IPS-15b (cell line): ENCODE measurements at regions not wholly inside any gene's neighbourhood (a gene's known extent, or its start where the extent isn't known, plus 50 kb on each side); places are given as distances from the start of the nearest gene placed in this dataset.

Source experiments
- H3K27me3 ChIP-seq: one replicate; pipeline ENCODE4 v1.6.1; 2013; ENCODE audit warnings: low read length; ENCODE audit not compliant: control insufficient read depth, insufficient read depth
- H3K36me3 ChIP-seq: one replicate; pipeline ENCODE4 v1.6.1; 2013; ENCODE audit warnings: low read length; ENCODE audit not compliant: control insufficient read depth, insufficient read depth
- H3K4me1 ChIP-seq: one replicate; pipeline ENCODE4 v1.6.1; 2013; ENCODE audit warnings: mild to moderate bottlenecking, low read length; ENCODE audit not compliant: control insufficient read depth, insufficient read depth
- H3K4me3 ChIP-seq: one replicate; pipeline ENCODE4 v1.5.1; 2013; ENCODE audit warnings: low read depth, low read length
- H3K9ac ChIP-seq: one replicate; pipeline ENCODE4 v1.6.1; 2013; ENCODE audit warnings: low read depth, mild to moderate bottlenecking, low read length
- H3K9me3 ChIP-seq: one replicate; pipeline ENCODE4 v1.6.1; 2013; ENCODE audit warnings: mild to moderate bottlenecking, low read length; ENCODE audit not compliant: control insufficient read depth, insufficient read depth

- Histone ChIP-seq H3K27me3 (no peaks in the 10 kb centered on the region), H3K9me3 (no peaks in the 10 kb centered on the region), H3K9ac (no peak overlapping the region), H3K36me3 (no peaks in the 10 kb centered on the region), H3K4me1 (no peaks in the 10 kb centered on the region), H3K4me3 (no peak overlapping the region)
Observed at GRCh38 chr7:153444641-153445040, 607.6 kb upstream of the DPP6 start.

- Histone ChIP-seq H3K9me3 (no peaks in the 10 kb centered on the region), H3K9ac (no peak overlapping the region), H3K4me1 (no peaks in the 10 kb centered on the region), H3K27me3 (no peaks in the 10 kb centered on the region), H3K36me3 (no peaks in the 10 kb centered on the region), H3K4me3 (no peak overlapping the region)
Observed at GRCh38 chr7:153445641-153446040, 606.6 kb upstream of the DPP6 start.

- H3K27me3 ChIP-seq: no peaks in the 10 kb centered on the region
Observed at GRCh38 chr7:153446490-153446889, 605.7 kb upstream of the DPP6 start.

GRCh38 chr7:153447011-153447410 lies 605.2 kb upstream of the DPP6 start:
- Histone ChIP-seq H3K4me3 (no peak overlapping the region), H3K9me3 (no peaks in the 10 kb centered on the region), H3K36me3 (no peaks in the 10 kb centered on the region), H3K9ac (no peak overlapping the region), H3K27me3 (no peaks in the 10 kb centered on the region), H3K4me1 (no peaks in the 10 kb centered on the region)

More at GRCh38 chr7:153446490-153446889, 605.7 kb upstream of the DPP6 start:
- Histone ChIP-seq H3K4me3 (no peak overlapping the region), H3K4me1 (no peaks in the 10 kb centered on the region), H3K36me3 (no peaks in the 10 kb centered on the region), H3K9me3 (no peaks in the 10 kb centered on the region), H3K9ac (no peak overlapping the region)

GRCh38 chr7:153452661-153453060 lies 599.5 kb upstream of the DPP6 start:
- Histone ChIP-seq H3K27me3 (no peaks in the 10 kb centered on the region), H3K4me3 (no peak overlapping the region), H3K4me1 (no peaks in the 10 kb centered on the region), H3K9ac (no peak overlapping the region), H3K36me3 (no peaks in the 10 kb centered on the region), H3K9me3 (peaks cover 6% of the 10 kb centered on the region)

- no peaks in the 10 kb centered on the region for H3K4me1 ChIP-seq
- peaks cover 6% of the 10 kb centered on the region for H3K9me3 ChIP-seq
- no peak overlapping the region for H3K9ac ChIP-seq
- H3K4me3 ChIP-seq: no peak overlapping the region
- H3K27me3 ChIP-seq: no peaks in the 10 kb centered on the region
- no peaks in the 10 kb centered on the region for H3K36me3 ChIP-seq
Observed at GRCh38 chr7:153454306-153454705, 597.9 kb upstream of the DPP6 start.

- Histone ChIP-seq H3K27me3 (no peaks in the 10 kb centered on the region), H3K9ac (no peak overlapping the region), H3K36me3 (no peaks in the 10 kb centered on the region), H3K4me1 (no peaks in the 10 kb centered on the region), H3K9me3 (peaks cover 14% of the 10 kb centered on the region), H3K4me3 (no peak overlapping the region)
Observed at GRCh38 chr7:153457746-153458145, 594.5 kb upstream of the DPP6 start.

- H3K9me3 ChIP-seq: peaks cover 12% of the 10 kb centered on the region
Observed at GRCh38 chr7:153470004-153470671, 582.1 kb upstream of the DPP6 start.

GRCh38 chr7:153472516-153472915 lies 579.7 kb upstream of the DPP6 start:
- Histone ChIP-seq H3K9ac (no peak overlapping the region), H3K9me3 (peaks cover 5% of the 10 kb centered on the region), H3K4me3 (no peak overlapping the region)

More at GRCh38 chr7:153470004-153470671, 582.1 kb upstream of the DPP6 start:
- H3K9ac ChIP-seq: no peak overlapping the region
- H3K27me3 ChIP-seq: no peaks in the 10 kb centered on the region
- no peaks in the 10 kb centered on the region for H3K4me1 ChIP-seq
- H3K36me3 ChIP-seq: peaks cover 2% of the 10 kb centered on the region
- no peak overlapping the region for H3K4me3 ChIP-seq

GRCh38 chr7:153473185-153473584 lies 579.0 kb upstream of the DPP6 start:
- Histone ChIP-seq H3K27me3 (no peaks in the 10 kb centered on the region), H3K4me3 (no peak overlapping the region), H3K36me3 (peaks cover 2% of the 10 kb centered on the region)

More at GRCh38 chr7:153472516-153472915, 579.7 kb upstream of the DPP6 start:
- H3K36me3 ChIP-seq: peaks cover 2% of the 10 kb centered on the region
- no peaks in the 10 kb centered on the region for H3K4me1 ChIP-seq
- no peaks in the 10 kb centered on the region for H3K27me3 ChIP-seq

GRCh38 chr7:153475239-153475638 lies 577.0 kb upstream of the DPP6 start:
- Histone ChIP-seq H3K4me3 (no peak overlapping the region), H3K36me3 (peaks cover 2% of the 10 kb centered on the region), H3K4me1 (no peaks in the 10 kb centered on the region), H3K27me3 (no peaks in the 10 kb centered on the region), H3K9ac (no peak overlapping the region), H3K9me3 (peaks cover 2% of the 10 kb centered on the region)

More at GRCh38 chr7:153473185-153473584, 579.0 kb upstream of the DPP6 start:
- H3K4me1 ChIP-seq: no peaks in the 10 kb centered on the region
- H3K9ac ChIP-seq: no peak overlapping the region
- H3K9me3 ChIP-seq: peaks cover 5% of the 10 kb centered on the region

GRCh38 chr7:153476166-153476565 lies 576.0 kb upstream of the DPP6 start:
- no peaks in the 10 kb centered on the region for H3K4me1 ChIP-seq
- peaks cover 2% of the 10 kb centered on the region for H3K36me3 ChIP-seq
- no peak overlapping the region for H3K9ac ChIP-seq
- H3K9me3 ChIP-seq: peaks cover 2% of the 10 kb centered on the region
- H3K27me3 ChIP-seq: no peaks in the 10 kb centered on the region
- H3K4me3 ChIP-seq: no peak overlapping the region
